Endodermal cell (in vitro differentiated cells): ENCODE measurements at regions not wholly inside any gene's neighbourhood (a gene's known extent, or its start where the extent isn't known, plus 50 kb on each side); places are given as distances from the start of the nearest gene placed in this dataset.

ENCODE experiments used
- DNase-seq: peaks from one replicate; pipeline ENCODE4 v3.0.0-alpha.2; 2017
- H3K27ac ChIP-seq: 2 replicates; pipeline ENCODE4 v1.5.1; 2013; ENCODE audit warnings: mild to moderate bottlenecking, low read depth, low read length, moderate library complexity
- H3K27me3 ChIP-seq: 2 replicates; pipeline ENCODE4 v1.6.1; 2013; ENCODE audit warnings: mild to moderate bottlenecking, low read length, moderate library complexity; ENCODE audit not compliant: insufficient read depth, control insufficient read depth, poor library complexity, severe bottlenecking
- H3K36me3 ChIP-seq: 2 replicates; pipeline ENCODE4 v1.7.0; 2013; ENCODE audit warnings: mild to moderate bottlenecking, low read length, moderate library complexity; ENCODE audit not compliant: control insufficient read depth, insufficient read depth
- H3K4me1 ChIP-seq: one replicate; pipeline ENCODE4 v1.7.0; 2013; ENCODE audit warnings: low read length; ENCODE audit not compliant: control insufficient read depth, insufficient read depth
- H3K4me3 ChIP-seq: 2 replicates; pipeline ENCODE4 v1.5.1; 2013; ENCODE audit warnings: mild to moderate bottlenecking, low read length, moderate library complexity
- H3K9ac ChIP-seq: 2 replicates; pipeline ENCODE4 v1.6.1; 2013; ENCODE audit warnings: mild to moderate bottlenecking, low read length, moderate library complexity; ENCODE audit not compliant: poor library complexity, severe bottlenecking; ENCODE audit errors: extremely low read depth
- H3K9me3 ChIP-seq: 2 replicates; pipeline ENCODE4 v1.6.1; 2013; ENCODE audit warnings: mild to moderate bottlenecking, low read length, moderate library complexity; ENCODE audit not compliant: control insufficient read depth
- H3K27ac Mint-ChIP-seq: 2 replicates; pipeline ENCODE4 v1.8.0; 2020; ENCODE audit warnings: mixed read lengths
- H3K27me3 Mint-ChIP-seq: 2 replicates; pipeline ENCODE4 v1.8.0; 2021; ENCODE audit warnings: mild to moderate bottlenecking, mixed read lengths; ENCODE audit not compliant: insufficient read depth
- H3K36me3 Mint-ChIP-seq: 2 replicates; pipeline ENCODE4 v1.8.0; 2020; ENCODE audit warnings: low read depth, mixed read lengths
- H3K4me1 Mint-ChIP-seq: 2 replicates; pipeline ENCODE4 v1.8.0; 2020; ENCODE audit warnings: mixed read lengths
- H3K4me3 Mint-ChIP-seq: 2 replicates; pipeline ENCODE4 v1.8.0; 2020; ENCODE audit warnings: mild to moderate bottlenecking, moderate library complexity, mixed read lengths
- H3K9me3 Mint-ChIP-seq: 2 replicates; pipeline ENCODE4 v1.8.0; 2020; ENCODE audit warnings: mild to moderate bottlenecking, mixed read lengths
- WGBS, 2 experiments: methylation state at CpG; one replicate each; pipeline versions ENCODE4 v1.1.5 to v1.1.7; 2013; ENCODE audit warnings: missing lambda C conversion rate in 2 of 2, mixed read lengths in 1 of 2; ENCODE audit not compliant: insufficient coverage in 1 of 2, insufficient read length in 1 of 2; 5-methylcytosine and 5-hydroxymethylcytosine counted together
- TF ChIP-seq, protein P1 (sequence below): fragments of 200-600 bp; sonication (generic); conservative IDR thresholded peaks from 2 replicates; pipeline ENCODE4 v1.5.0; 2021; ENCODE audit warnings: antibody characterized with exemption, mild to moderate bottlenecking

DNA sequence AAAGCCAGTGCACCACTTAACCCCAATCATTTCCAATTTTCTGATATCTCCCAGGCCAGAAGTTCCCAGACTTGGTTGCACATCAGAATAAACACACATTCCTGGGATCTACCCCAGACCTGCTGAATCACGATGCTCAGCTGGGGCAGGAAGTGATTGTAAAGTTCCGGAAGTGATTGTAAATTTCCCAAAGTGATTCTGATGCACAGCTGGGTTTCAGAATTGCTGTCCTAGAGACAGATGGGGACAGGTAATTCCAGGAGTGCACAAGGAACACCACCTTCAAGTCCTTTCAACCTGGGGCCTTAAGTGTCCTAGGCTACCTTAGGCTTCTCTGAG is 104.2 kb upstream of the EEPD1 start:
- WGBS, 2 experiments: 88 to 89% methylated on average over 2 of the region's 2 CpGs
- Histone ChIP-seq H3K27me3 (no peaks in the 10 kb centered on the region), H3K9me3 (no peaks in the 10 kb centered on the region), H3K4me3 (no peak overlapping the region), H3K4me1 (peaks cover 16% of the 10 kb centered on the region), H3K27ac (no peak overlapping the region), H3K36me3 (no peaks in the 10 kb centered on the region), H3K9ac (no peak overlapping the region)
- H3K4me3 Mint-ChIP-seq: no peak overlapping the region
- no peaks in the 10 kb centered on the region for H3K27me3 Mint-ChIP-seq
- TF ChIP-seq, protein P1, sequence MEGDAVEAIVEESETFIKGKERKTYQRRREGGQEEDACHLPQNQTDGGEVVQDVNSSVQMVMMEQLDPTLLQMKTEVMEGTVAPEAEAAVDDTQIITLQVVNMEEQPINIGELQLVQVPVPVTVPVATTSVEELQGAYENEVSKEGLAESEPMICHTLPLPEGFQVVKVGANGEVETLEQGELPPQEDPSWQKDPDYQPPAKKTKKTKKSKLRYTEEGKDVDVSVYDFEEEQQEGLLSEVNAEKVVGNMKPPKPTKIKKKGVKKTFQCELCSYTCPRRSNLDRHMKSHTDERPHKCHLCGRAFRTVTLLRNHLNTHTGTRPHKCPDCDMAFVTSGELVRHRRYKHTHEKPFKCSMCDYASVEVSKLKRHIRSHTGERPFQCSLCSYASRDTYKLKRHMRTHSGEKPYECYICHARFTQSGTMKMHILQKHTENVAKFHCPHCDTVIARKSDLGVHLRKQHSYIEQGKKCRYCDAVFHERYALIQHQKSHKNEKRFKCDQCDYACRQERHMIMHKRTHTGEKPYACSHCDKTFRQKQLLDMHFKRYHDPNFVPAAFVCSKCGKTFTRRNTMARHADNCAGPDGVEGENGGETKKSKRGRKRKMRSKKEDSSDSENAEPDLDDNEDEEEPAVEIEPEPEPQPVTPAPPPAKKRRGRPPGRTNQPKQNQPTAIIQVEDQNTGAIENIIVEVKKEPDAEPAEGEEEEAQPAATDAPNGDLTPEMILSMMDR: no peak
- no peaks in the 10 kb centered on the region for H3K36me3 Mint-ChIP-seq
- no peak for DNase-seq
- peaks cover 38% of the 10 kb centered on the region for H3K4me1 Mint-ChIP-seq
- no peak overlapping the region for H3K27ac Mint-ChIP-seq
- no peaks in the 10 kb centered on the region for H3K9me3 Mint-ChIP-seq

GRCh38 chr7:36051501-36051900 is 101.6 kb upstream of the EEPD1 start:
- Histone ChIP-seq H3K9me3 (no peaks in the 10 kb centered on the region), H3K36me3 (no peaks in the 10 kb centered on the region), H3K9ac (no peak overlapping the region), H3K27ac (no peak overlapping the region), H3K27me3 (no peaks in the 10 kb centered on the region), H3K4me3 (no peak overlapping the region), H3K4me1 (peaks cover 8% of the 10 kb centered on the region)
- TF ChIP-seq, protein P1: no peak
- Mint-ChIP-seq H3K36me3 (no peaks in the 10 kb centered on the region), H3K4me1 (peaks cover 24% of the 10 kb centered on the region), H3K27ac (no peak overlapping the region), H3K9me3 (no peaks in the 10 kb centered on the region), H3K4me3 (no peak overlapping the region), H3K27me3 (no peaks in the 10 kb centered on the region)
- WGBS, 2 experiments: 90% methylated on average over 4 of the region's 4 CpGs
- DNase-seq: no peak

GRCh38 chr7:36053589-36053988 is 99.5 kb upstream of the EEPD1 start:
- TF ChIP-seq, protein P1: no peak
- WGBS, 2 experiments: 82% methylated on average over 3 of the region's 3 CpGs
- no peaks in the 10 kb centered on the region for H3K9me3 ChIP-seq
- Mint-ChIP-seq H3K27ac (no peak overlapping the region), H3K9me3 (no peaks in the 10 kb centered on the region), H3K36me3 (no peaks in the 10 kb centered on the region), H3K4me1 (peaks cover 29% of the 10 kb centered on the region), H3K4me3 (no peak overlapping the region), H3K27me3 (no peaks in the 10 kb centered on the region)
- no peak overlapping the region for H3K4me3 ChIP-seq
- H3K9ac ChIP-seq: no peak overlapping the region
- DNase-seq: no peak
- H3K4me1 ChIP-seq: peaks cover 14% of the 10 kb centered on the region
- H3K27me3 ChIP-seq: no peaks in the 10 kb centered on the region
- no peak overlapping the region for H3K27ac ChIP-seq
- no peaks in the 10 kb centered on the region for H3K36me3 ChIP-seq
